ENCODE measurements at regions not wholly inside any gene's neighbourhood (a gene's known extent, or its start where the extent isn't known, plus 50 kb on each side); places are given as distances from the start of the nearest gene placed in this dataset.
"Not testable (repeated sequence)": the region's sequence is repeated elsewhere in the genome, so short reads cannot be mapped to it uniquely, and the experiment has no call there.

GRCh38 chr5:18295696-18296095, 661.4 kb downstream of the TAF11L14 start:
- TF ChIP-seq CTCF (IDR thresholded peaks at IDR 0.05; ENCODE audit: low read depth, low read length, poor library complexity, severe bottlenecking); EZH2phosphoT487 (IDR thresholded peaks at IDR 0.05; ENCODE audit: borderline replicate concordance, low read length): not testable (repeated sequence)
